ENCODE measurements at regions not wholly inside any gene's neighbourhood (a gene's known extent, or its start where the extent isn't known, plus 50 kb on each side); places are given as distances from the start of the nearest gene placed in this dataset.
A peak's percentile ranks its signal among the peaks of the same experiment; 100 is the strongest.

GRCh38 chr2:206383669-206384068, 59.7 kb upstream of the ADAM23 start:
- no peak for TF ChIP-seq YY1 (IDR thresholded peaks at IDR 0.05; ENCODE audit: insufficient read depth, insufficient read length)
- TF ChIP-seq ZNF274 (IDR thresholded peaks at IDR 0.05; ENCODE audit: low read depth, low read length): no peak
- no peak for TF ChIP-seq SUZ12 (IDR thresholded peaks at IDR 0.05; ENCODE audit: extremely low read depth, insufficient read depth, insufficient read length)
- no peak for DNase-seq (ENCODE audit: low read depth, low spot score)
- H3K4me1 ChIP-seq (ENCODE audit: insufficient read depth, insufficient read length): no peaks in the 10 kb centered on the region
- H3K4me3 ChIP-seq (ENCODE audit: insufficient read length, low read depth): no peak overlapping the region
- H3K27me3 ChIP-seq (ENCODE audit: insufficient read depth, insufficient read length): no peaks in the 10 kb centered on the region
- no peaks in the 10 kb centered on the region for H3K36me3 ChIP-seq (ENCODE audit: insufficient read depth, insufficient read length, low read length)
- no peak overlapping the region for H3K9ac ChIP-seq (ENCODE audit: insufficient read length, low read depth)
- H3K9me3 ChIP-seq (ENCODE audit: insufficient read depth, low read length): peaks cover 16% of the 10 kb centered on the region

- Histone ChIP-seq H3K4me3 (ENCODE audit: insufficient read length, low read depth) (no peak overlapping the region), H3K27me3 (ENCODE audit: insufficient read depth, insufficient read length) (no peaks in the 10 kb centered on the region), H3K9ac (ENCODE audit: insufficient read length, low read depth) (no peak overlapping the region), H3K9me3 (ENCODE audit: insufficient read depth, low read length) (peaks cover 21% of the 10 kb centered on the region), H3K4me1 (ENCODE audit: insufficient read depth, insufficient read length) (no peaks in the 10 kb centered on the region), H3K36me3 (ENCODE audit: insufficient read depth, insufficient read length, low read length) (no peaks in the 10 kb centered on the region)
- no peak for TF ChIP-seq ZNF274 (IDR thresholded peaks at IDR 0.05; ENCODE audit: low read depth, low read length)
- no peak for TF ChIP-seq YY1 (IDR thresholded peaks at IDR 0.05; ENCODE audit: insufficient read depth, insufficient read length)
- TF ChIP-seq SUZ12 (IDR thresholded peaks at IDR 0.05; ENCODE audit: extremely low read depth, insufficient read depth, insufficient read length): no peak
- no peak for DNase-seq (ENCODE audit: low read depth, low spot score)
Observed at GRCh38 chr2:206387808-206388207, 55.5 kb upstream of the ADAM23 start.

GRCh38 chr2:206388698-206389097, 54.6 kb upstream of the ADAM23 start:
- Histone ChIP-seq H3K4me1 (ENCODE audit: insufficient read depth, insufficient read length) (no peaks in the 10 kb centered on the region), H3K36me3 (ENCODE audit: insufficient read depth, insufficient read length, low read length) (no peaks in the 10 kb centered on the region), H3K27me3 (ENCODE audit: insufficient read depth, insufficient read length) (no peaks in the 10 kb centered on the region), H3K4me3 (ENCODE audit: insufficient read length, low read depth) (no peak overlapping the region), H3K9me3 (ENCODE audit: insufficient read depth, low read length) (peaks cover 24% of the 10 kb centered on the region), H3K9ac (ENCODE audit: insufficient read length, low read depth) (no peak overlapping the region)
- TF ChIP-seq YY1 (IDR thresholded peaks at IDR 0.05; ENCODE audit: insufficient read depth, insufficient read length) (no peak), ZNF274 (IDR thresholded peaks at IDR 0.05; ENCODE audit: low read depth, low read length) (no peak), SUZ12 (IDR thresholded peaks at IDR 0.05; ENCODE audit: extremely low read depth, insufficient read depth, insufficient read length) (no peak)
- DNase-seq (ENCODE audit: low read depth, low spot score): no peak

GRCh38 chr2:206389164-206389563, 54.2 kb upstream of the ADAM23 start:
- Histone ChIP-seq H3K27me3 (ENCODE audit: insufficient read depth, insufficient read length) (no peaks in the 10 kb centered on the region), H3K36me3 (ENCODE audit: insufficient read depth, insufficient read length, low read length) (no peaks in the 10 kb centered on the region), H3K9ac (ENCODE audit: insufficient read length, low read depth) (no peak overlapping the region), H3K4me1 (ENCODE audit: insufficient read depth, insufficient read length) (no peaks in the 10 kb centered on the region), H3K9me3 (ENCODE audit: insufficient read depth, low read length) (peaks cover 22% of the 10 kb centered on the region), H3K4me3 (ENCODE audit: insufficient read length, low read depth) (no peak overlapping the region)
- no peak for DNase-seq (ENCODE audit: low read depth, low spot score)
- TF ChIP-seq SUZ12 (IDR thresholded peaks at IDR 0.05; ENCODE audit: extremely low read depth, insufficient read depth, insufficient read length) (no peak), ZNF274 (IDR thresholded peaks at IDR 0.05; ENCODE audit: low read depth, low read length) (no peak), YY1 (IDR thresholded peaks at IDR 0.05; ENCODE audit: insufficient read depth, insufficient read length) (no peak)

GRCh38 chr2:206390181-206390580, 53.2 kb upstream of the ADAM23 start:
- H3K9ac ChIP-seq (ENCODE audit: insufficient read length, low read depth): no peak overlapping the region
- H3K9me3 ChIP-seq (ENCODE audit: insufficient read depth, low read length): 0 out of 2 replicates have a peak, but pooled peaks cover 16% of the 10 kb centered on the region
- H3K27me3 ChIP-seq (ENCODE audit: insufficient read depth, insufficient read length): no peaks in the 10 kb centered on the region
- TF ChIP-seq YY1 (IDR thresholded peaks at IDR 0.05; ENCODE audit: insufficient read depth, insufficient read length) (no peak), ZNF274 (IDR thresholded peaks at IDR 0.05; ENCODE audit: low read depth, low read length) (no peak), SUZ12 (IDR thresholded peaks at IDR 0.05; ENCODE audit: extremely low read depth, insufficient read depth, insufficient read length) (no peak)
- no peaks in the 10 kb centered on the region for H3K4me1 ChIP-seq (ENCODE audit: insufficient read depth, insufficient read length)
- no peak for DNase-seq (ENCODE audit: low read depth, low spot score)
- no peak overlapping the region for H3K4me3 ChIP-seq (ENCODE audit: insufficient read length, low read depth)
- H3K36me3 ChIP-seq (ENCODE audit: insufficient read depth, insufficient read length, low read length): no peaks in the 10 kb centered on the region

GRCh38 chr2:206392118-206392517, 51.2 kb upstream of the ADAM23 start:
- no peaks in the 10 kb centered on the region for H3K4me1 ChIP-seq (ENCODE audit: insufficient read depth, insufficient read length)
- DNase-seq (ENCODE audit: low read depth, low spot score): peak; percentile 57
- no peak overlapping the region for H3K9ac ChIP-seq (ENCODE audit: insufficient read length, low read depth)
- TF ChIP-seq SUZ12 (IDR thresholded peaks at IDR 0.05; ENCODE audit: extremely low read depth, insufficient read depth, insufficient read length): no peak
- no peak for TF ChIP-seq YY1 (IDR thresholded peaks at IDR 0.05; ENCODE audit: insufficient read depth, insufficient read length)
- no peak for TF ChIP-seq ZNF274 (IDR thresholded peaks at IDR 0.05; ENCODE audit: low read depth, low read length)
- no peaks in the 10 kb centered on the region for H3K27me3 ChIP-seq (ENCODE audit: insufficient read depth, insufficient read length)
- no peaks in the 10 kb centered on the region for H3K36me3 ChIP-seq (ENCODE audit: insufficient read depth, insufficient read length, low read length)
- 0 out of 2 replicates have a peak, but pooled peaks cover 16% of the 10 kb centered on the region for H3K9me3 ChIP-seq (ENCODE audit: insufficient read depth, low read length)
- H3K4me3 ChIP-seq (ENCODE audit: insufficient read length, low read depth): no peak overlapping the region
